ENCODE measurements at regions not wholly inside any gene's neighbourhood (a gene's known extent, or its start where the extent isn't known, plus 50 kb on each side); places are given as distances from the start of the nearest gene placed in this dataset.

- no peak for TF ChIP-seq POLR2A (IDR thresholded peaks at IDR 0.05)
- TF ChIP-seq, protein P1, sequence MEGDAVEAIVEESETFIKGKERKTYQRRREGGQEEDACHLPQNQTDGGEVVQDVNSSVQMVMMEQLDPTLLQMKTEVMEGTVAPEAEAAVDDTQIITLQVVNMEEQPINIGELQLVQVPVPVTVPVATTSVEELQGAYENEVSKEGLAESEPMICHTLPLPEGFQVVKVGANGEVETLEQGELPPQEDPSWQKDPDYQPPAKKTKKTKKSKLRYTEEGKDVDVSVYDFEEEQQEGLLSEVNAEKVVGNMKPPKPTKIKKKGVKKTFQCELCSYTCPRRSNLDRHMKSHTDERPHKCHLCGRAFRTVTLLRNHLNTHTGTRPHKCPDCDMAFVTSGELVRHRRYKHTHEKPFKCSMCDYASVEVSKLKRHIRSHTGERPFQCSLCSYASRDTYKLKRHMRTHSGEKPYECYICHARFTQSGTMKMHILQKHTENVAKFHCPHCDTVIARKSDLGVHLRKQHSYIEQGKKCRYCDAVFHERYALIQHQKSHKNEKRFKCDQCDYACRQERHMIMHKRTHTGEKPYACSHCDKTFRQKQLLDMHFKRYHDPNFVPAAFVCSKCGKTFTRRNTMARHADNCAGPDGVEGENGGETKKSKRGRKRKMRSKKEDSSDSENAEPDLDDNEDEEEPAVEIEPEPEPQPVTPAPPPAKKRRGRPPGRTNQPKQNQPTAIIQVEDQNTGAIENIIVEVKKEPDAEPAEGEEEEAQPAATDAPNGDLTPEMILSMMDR (IDR thresholded peaks at IDR 0.05) = no peak
- no peak for TF ChIP-seq POLR2AphosphoS5 (IDR thresholded peaks at IDR 0.05)
Observed at GRCh38 chr9:126216826-126217225, 109.8 kb upstream of the MVB12B start.
